GM12892 (cell line): ENCODE measurements at regions not wholly inside any gene's neighbourhood (a gene's known extent, or its start where the extent isn't known, plus 50 kb on each side); places are given as distances from the start of the nearest gene placed in this dataset.

Experiments
- DNase-seq: peaks from one replicate; pipeline ENCODE4 v3.0.0; 2011; ENCODE audit not compliant: insufficient read length
- FAIRE-seq: peaks from 2 replicates; lab custom pipeline; 2011; peaks lifted over from hg19 to GRCh38; lab: Jason Lieb, UNC
- POLR2A ChIP-seq: IDR thresholded peaks from 2 replicates; pipeline ENCODE4 v1.6.1; 2011; ENCODE audit warnings: low read depth, low read length, control low read depth
- POLR2AphosphoS5 ChIP-seq: IDR thresholded peaks from 2 replicates; pipeline ENCODE4 v1.6.1; 2011; ENCODE audit warnings: low read depth, low read length, control low read depth
- TAF1 ChIP-seq: IDR thresholded peaks from 2 replicates; pipeline ENCODE4 v1.6.1; 2011; ENCODE audit warnings: low read depth, mild to moderate bottlenecking, control low read depth, low read length, borderline replicate concordance

DNA sequence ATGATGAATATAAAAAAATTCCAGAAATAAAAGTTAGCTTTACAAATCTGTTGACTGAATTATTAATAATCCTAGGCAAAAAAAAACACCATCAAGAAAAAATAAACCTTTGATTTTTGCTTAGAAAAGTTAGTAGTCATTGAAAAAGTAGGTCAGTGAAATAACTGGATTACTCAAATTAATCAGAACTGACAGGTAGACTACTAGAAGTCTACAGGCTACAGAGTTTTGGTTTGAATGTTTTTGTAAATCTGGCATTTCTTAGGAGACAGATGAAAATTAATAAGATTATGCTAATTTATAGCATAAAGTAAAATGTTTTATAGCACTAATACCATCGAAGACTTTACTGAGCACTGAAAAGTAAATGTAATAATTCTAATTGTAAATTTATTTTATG lies 511.9 kb downstream of the PTPRC start:
- no peak for FAIRE-seq
- no peak for DNase-seq
- TF ChIP-seq TAF1 (no peak), POLR2AphosphoS5 (no peak), POLR2A (no peak)

DNA sequence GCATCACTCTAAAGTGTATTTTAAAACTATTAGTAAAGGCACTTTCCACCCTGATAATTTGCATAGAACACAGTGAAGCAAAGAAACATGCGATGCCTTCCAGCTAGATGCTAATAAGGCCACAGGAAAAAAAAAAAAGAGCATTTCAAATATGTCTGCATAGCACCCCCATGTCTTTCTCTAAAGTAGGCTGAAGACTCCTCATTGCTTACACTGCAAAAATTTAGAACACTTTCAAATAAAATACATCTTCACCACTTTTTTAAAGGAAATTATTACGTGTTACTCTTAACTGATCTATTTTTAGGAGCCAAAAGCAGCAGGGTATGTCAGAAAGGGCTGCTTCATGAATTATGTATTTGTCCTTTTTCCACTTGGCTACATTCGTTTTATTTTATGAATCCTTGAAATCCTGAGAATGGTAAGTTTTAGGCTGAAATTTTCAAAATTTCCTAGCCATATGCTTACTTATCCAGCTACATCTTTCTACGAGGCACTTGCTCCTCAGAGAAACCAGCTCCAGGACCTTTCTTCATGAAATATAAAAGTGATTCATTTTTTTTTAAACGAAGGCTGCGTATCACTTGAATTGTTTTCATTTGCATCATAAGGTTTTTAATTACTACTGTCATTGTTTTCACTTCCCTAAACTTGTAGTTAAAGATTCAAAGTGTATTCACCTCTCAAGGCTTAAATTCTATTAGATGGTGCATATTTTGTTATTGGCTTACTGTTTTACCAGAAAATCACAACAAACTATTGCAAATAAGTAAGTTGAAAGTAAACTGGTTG lies 513.0 kb downstream of the PTPRC start:
- DNase-seq (no peak), FAIRE-seq (no peak)
- TF ChIP-seq TAF1 = no peak
- TF ChIP-seq POLR2AphosphoS5 = no peak
- no peak for TF ChIP-seq POLR2A

GRCh38 chr1:199152676-199153075 lies 513.8 kb downstream of the PTPRC start:
- FAIRE-seq (no peak), DNase-seq (no peak)
- TF ChIP-seq POLR2A (no peak), TAF1 (no peak), POLR2AphosphoS5 (no peak)

- TF ChIP-seq POLR2A (no peak), TAF1 (no peak), POLR2AphosphoS5 (no peak)
- DNase-seq = no peak
- FAIRE-seq = no peak
Measured at GRCh38 chr1:199155166-199156019, 516.6 kb downstream of the PTPRC start.

DNA sequence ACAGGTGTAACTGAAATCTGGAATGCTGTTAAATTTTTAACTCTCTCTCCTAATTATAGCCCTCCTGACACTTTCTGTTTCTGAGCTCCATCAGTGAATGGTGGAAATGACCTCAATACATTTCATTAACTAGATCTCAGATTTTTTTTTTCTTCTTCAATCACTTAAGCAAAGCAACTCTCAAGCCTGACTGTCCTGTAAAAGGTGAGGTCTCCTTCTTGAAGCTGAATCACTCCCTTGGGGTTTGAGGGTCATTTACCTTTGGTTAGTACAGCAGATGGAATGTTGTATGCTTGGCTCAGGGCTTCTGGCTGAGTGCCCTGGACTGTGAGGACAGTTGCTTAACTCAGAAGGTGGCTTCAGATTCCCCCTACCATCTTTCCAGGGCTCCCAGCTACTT lies 518.7 kb downstream of the PTPRC start:
- FAIRE-seq (no peak), DNase-seq (no peak)
- TF ChIP-seq POLR2A (no peak), TAF1 (no peak), POLR2AphosphoS5 (no peak)

DNA sequence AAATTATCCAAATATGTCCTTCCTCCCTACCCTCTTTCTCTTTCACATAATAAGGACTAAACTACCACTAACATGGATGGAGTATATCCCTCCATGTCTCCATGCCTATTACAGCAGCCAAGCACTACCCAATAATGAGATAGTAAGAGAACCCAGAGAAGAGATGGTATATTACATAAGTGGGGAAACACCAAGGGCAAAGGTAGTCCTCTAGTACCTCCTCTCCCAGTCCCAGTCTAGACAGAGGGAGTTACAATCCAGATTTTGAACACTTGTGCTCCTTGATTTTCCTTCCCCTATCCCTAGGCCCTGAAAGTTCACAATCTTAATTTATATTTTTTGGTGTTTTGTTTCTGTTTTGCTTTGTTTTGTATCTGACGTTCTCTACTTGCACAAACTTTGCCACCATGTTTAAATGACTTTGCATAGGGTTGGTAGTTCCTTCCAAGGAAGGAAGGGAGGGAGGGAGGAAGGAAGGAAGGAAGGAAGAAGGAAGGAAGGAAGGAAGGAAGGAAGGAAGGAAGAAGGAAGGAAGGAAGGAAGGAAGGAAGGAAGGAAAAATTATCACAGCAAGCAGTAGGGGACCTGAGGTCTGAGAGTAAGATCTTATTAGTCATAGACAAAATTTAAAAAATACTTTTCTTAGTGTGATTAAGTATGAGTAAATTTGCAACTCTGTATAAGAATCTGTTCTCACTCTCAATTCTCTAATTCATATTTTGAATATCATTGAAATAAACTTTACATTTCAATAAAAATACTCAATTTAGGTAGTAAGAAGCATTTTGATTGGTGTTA lies 521.9 kb downstream of the PTPRC start:
- no peak for TF ChIP-seq TAF1
- no peak for TF ChIP-seq POLR2A
- TF ChIP-seq POLR2AphosphoS5 = no peak
- DNase-seq = no peak
- no peak for FAIRE-seq

- TF ChIP-seq POLR2A = no peak
- TF ChIP-seq POLR2AphosphoS5 = no peak
- TF ChIP-seq TAF1 = no peak
- FAIRE-seq = no peak
Measured at GRCh38 chr1:199161319-199161680, 522.5 kb downstream of the PTPRC start.

DNA sequence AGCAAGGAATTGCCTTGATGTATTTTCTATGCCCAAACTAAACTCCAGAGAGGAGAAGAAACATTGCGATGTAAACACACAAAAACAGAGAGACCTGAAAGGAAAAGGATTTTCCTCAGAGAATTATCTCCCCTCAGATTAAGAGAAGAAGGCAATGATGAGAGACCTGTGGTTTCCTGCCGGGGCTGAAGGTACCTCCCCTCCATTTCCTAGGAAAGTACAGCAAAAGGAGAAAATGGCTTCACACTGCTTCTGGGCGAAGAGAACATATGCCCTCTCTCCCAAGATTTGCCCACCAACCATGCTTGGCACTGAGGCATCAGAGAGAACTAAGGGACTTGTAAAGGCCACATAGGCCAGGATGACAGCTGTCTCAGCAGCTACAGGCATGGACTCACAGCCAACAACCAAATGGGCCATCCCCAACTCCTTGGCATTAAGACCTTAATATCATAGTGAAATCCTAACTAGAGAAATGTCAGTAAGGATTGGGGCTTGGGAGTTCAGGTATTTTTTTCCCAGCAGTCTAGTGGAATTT lies 523.0 kb downstream of the PTPRC start:
- FAIRE-seq (peak; percentile 83), DNase-seq (no peak)
- TF ChIP-seq POLR2A = no peak
- no peak for TF ChIP-seq POLR2AphosphoS5
- no peak for TF ChIP-seq TAF1

More at GRCh38 chr1:199161319-199161680, 522.5 kb downstream of the PTPRC start:
- DNase-seq = no peak

DNA sequence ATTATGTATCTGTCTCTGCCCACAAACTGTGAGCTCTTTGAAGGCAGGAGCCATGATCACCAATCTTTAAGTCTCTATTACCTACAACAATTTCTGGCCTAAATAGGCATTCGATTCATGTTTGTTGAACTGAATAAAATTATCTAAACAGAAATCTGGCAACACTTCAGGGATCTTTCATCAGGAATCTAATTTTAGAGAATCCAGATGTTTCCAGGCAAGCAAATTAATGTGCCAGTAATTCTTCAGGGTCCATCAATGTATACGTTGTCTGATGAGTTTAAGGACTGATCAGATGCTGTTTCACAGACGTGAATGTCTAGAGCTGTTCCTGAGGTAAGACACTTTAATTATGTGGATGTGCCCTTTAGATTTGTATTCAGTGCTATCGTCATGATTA lies 524.4 kb downstream of the PTPRC start:
- no peak for TF ChIP-seq TAF1
- no peak for TF ChIP-seq POLR2AphosphoS5
- TF ChIP-seq POLR2A = no peak
- FAIRE-seq (no peak), DNase-seq (no peak)

DNA sequence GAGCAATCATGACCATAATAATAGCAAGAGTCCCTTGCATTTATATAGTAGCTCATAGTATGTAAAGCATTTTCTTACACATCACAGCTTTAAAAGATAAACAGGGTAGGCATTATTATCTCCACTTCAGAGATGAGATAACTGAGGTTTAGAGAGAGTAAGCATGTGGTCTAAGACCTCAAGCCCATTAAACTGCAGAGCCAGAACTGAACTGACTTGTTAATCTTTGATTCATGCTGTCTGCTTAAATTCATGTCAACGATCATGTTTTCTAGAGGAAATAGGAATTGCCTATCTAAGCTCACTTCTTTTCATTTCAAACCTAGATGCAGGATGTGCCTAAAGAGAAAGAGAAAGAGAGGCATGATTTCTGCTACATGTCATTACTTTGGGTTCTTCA lies 524.8 kb downstream of the PTPRC start:
- DNase-seq (no peak), FAIRE-seq (peak; percentile 50)
- TF ChIP-seq TAF1 (no peak), POLR2AphosphoS5 (no peak), POLR2A (no peak)

DNA sequence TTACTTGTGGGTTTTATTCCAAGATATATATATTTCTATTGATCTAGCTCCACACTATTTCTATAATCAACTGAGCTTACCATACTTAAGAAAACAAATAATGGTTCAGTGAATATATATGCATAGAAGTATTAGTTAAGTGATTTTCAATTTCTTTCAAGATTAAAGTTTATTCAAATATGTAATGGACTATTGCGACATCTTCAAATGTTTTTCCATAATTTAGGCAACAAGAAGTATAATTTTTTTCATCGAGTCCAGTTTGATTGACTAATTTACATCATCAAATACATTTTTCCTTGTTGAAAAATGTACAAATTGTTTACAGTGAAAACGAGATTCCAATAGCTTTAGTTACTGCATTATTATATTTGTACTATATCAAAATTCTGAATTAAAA lies 528.6 kb downstream of the PTPRC start:
- TF ChIP-seq POLR2A = no peak
- no peak for TF ChIP-seq POLR2AphosphoS5
- TF ChIP-seq TAF1 = no peak
- no peak for FAIRE-seq
- no peak for DNase-seq
